ENCODE measurements at regions not wholly inside any gene's neighbourhood (a gene's known extent, or its start where the extent isn't known, plus 50 kb on each side); places are given as distances from the start of the nearest gene placed in this dataset.

DNA sequence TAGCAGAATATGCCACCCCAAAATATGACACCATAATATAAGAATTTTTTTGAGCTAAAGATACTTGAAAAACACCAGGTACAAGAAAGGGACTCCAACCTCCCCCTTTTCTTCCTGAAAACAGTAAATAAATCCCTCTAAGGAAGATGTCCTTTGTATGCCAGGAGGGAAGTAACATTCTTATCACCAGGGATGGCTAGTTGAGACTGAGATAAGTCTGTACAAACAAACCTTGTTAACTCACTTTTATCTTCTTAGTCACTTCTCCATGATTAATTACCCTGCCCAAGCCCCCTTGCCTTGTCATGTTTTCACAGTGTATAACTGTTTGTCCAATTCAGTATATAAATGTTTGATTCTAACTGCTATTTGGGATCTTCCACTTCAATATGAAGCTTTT is 888.0 kb downstream of the PCDH18 start:
- Histone ChIP-seq H4K20me1 (ENCODE audit: insufficient read depth) (no peaks in the 10 kb centered on the region), H2AFZ (no peak overlapping the region), H3K4me3 (no peak overlapping the region), H3K27ac (no peak overlapping the region), H3K4me2 (no peak overlapping the region), H3K9me2 (ENCODE audit: insufficient read depth) (no peaks in the 10 kb centered on the region), H3F3A (ENCODE audit: insufficient read depth, low read depth) (no peaks in the 10 kb centered on the region), H3K4me1 (replicated peaks; ENCODE audit: insufficient read depth) (no peaks in the 10 kb centered on the region), H3K27me3 (ENCODE audit: insufficient read depth, low read depth) (no peaks in the 10 kb centered on the region), H3K79me2 (ENCODE audit: low read depth) (no peaks in the 10 kb centered on the region), H3K36me3 (ENCODE audit: low read depth) (no peaks in the 10 kb centered on the region), H3K9me3 (ENCODE audit: insufficient read depth, low read depth) (no peaks in the 10 kb centered on the region)
- TF ChIP-seq, protein P1, sequence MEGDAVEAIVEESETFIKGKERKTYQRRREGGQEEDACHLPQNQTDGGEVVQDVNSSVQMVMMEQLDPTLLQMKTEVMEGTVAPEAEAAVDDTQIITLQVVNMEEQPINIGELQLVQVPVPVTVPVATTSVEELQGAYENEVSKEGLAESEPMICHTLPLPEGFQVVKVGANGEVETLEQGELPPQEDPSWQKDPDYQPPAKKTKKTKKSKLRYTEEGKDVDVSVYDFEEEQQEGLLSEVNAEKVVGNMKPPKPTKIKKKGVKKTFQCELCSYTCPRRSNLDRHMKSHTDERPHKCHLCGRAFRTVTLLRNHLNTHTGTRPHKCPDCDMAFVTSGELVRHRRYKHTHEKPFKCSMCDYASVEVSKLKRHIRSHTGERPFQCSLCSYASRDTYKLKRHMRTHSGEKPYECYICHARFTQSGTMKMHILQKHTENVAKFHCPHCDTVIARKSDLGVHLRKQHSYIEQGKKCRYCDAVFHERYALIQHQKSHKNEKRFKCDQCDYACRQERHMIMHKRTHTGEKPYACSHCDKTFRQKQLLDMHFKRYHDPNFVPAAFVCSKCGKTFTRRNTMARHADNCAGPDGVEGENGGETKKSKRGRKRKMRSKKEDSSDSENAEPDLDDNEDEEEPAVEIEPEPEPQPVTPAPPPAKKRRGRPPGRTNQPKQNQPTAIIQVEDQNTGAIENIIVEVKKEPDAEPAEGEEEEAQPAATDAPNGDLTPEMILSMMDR (conservative IDR thresholded peaks at IDR 0.05), result no peak
- TF ChIP-seq EZH2 (IDR thresholded peaks at IDR 0.05; ENCODE audit: low read depth), result no peak
- CTCF ChIA-PET, result no interaction called here
- intact Hi-C loops (cut with micrococcal nuclease; ENCODE audit: unreplicated experiment), result no loop called here
- DNase-seq, result no peak
- POLR2A ChIA-PET (ENCODE audit: unreplicated experiment), result no interaction called here
- BruUV-seq (replicated peaks), result no TSS peak

DNA sequence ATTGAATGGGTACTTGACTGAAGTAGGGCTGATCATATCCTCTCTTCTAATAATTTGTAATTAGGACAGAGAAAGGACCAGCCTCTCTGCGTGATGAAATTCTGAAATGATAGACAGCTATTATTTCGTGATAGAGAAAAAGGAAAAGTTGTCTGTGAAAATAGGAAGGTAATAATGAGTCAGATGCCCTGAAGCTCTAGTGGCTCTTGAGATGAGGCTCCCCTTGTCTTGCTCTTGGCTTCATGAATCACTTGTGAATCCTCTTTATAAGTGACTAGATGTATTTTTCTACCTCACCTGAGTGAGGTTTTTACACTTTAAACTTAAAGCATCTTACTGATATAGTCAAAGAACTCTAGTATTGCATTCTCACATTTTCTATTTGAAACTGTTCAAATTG is 888.9 kb downstream of the PCDH18 start:
- H2AFZ ChIP-seq, result no peak overlapping the region
- POLR2A ChIA-PET (ENCODE audit: unreplicated experiment), result no interaction called here
- TF ChIP-seq, protein P1 (conservative IDR thresholded peaks at IDR 0.05), result no peak
- no peak for TF ChIP-seq EZH2 (IDR thresholded peaks at IDR 0.05; ENCODE audit: low read depth)
- no peaks in the 10 kb centered on the region for H3K36me3 ChIP-seq (ENCODE audit: low read depth)
- BruUV-seq (replicated peaks), result no TSS peak
- intact Hi-C loops (cut with micrococcal nuclease; ENCODE audit: unreplicated experiment), result no loop called here
- no peak overlapping the region for H3K27ac ChIP-seq
- no peaks in the 10 kb centered on the region for H3K9me3 ChIP-seq (ENCODE audit: insufficient read depth, low read depth)
- H3K4me2 ChIP-seq, result no peak overlapping the region
- no peak overlapping the region for H3K4me3 ChIP-seq
- H3F3A ChIP-seq (ENCODE audit: insufficient read depth, low read depth), result no peaks in the 10 kb centered on the region
- DNase-seq, result no peak
- CTCF ChIA-PET, result no interaction called here
- H3K79me2 ChIP-seq (ENCODE audit: low read depth), result no peaks in the 10 kb centered on the region
- H3K4me1 ChIP-seq (replicated peaks; ENCODE audit: insufficient read depth), result no peaks in the 10 kb centered on the region
- H4K20me1 ChIP-seq (ENCODE audit: insufficient read depth), result no peaks in the 10 kb centered on the region
- no peaks in the 10 kb centered on the region for H3K27me3 ChIP-seq (ENCODE audit: insufficient read depth, low read depth)
- H3K9me2 ChIP-seq (ENCODE audit: insufficient read depth), result no peaks in the 10 kb centered on the region

DNA sequence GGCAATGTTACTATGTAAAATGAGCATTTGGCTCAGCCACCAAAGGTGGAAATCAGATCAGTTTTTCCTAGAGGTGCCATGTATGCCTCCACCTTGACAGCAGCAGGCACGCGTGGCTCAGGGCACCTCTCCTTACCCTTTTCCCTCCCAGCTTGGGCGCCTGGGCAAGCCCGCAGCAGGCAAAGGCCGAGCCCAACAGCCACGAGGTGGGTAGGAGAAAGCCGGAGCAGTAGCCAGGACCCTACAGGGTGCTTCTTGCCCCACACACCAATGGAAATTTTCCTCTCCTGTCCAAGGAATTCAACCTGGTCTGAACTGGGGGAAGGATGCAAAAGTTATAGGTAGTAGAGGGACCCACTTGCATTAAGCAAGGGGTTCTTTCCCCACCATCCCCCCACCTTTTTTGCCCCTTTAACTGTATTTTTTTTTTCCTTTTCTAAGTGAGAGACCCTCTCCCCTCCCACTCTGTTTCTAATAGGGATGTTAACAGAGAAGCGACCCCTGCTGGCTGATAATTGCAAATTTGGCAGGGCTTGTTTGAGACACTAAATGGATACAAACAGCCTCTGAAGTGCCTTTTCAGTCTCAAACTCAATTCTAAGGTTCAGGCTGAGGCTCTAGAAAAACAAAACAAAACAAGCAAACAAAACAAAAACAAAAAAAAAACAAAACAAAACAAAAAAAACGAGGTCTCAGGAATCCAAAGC is 895.1 kb downstream of the PCDH18 start:
- Histone ChIP-seq H3K4me1 (replicated peaks; ENCODE audit: insufficient read depth) (no peaks in the 10 kb centered on the region), H3F3A (ENCODE audit: insufficient read depth, low read depth) (no peaks in the 10 kb centered on the region), H2AFZ (no peak overlapping the region), H3K79me2 (ENCODE audit: low read depth) (no peaks in the 10 kb centered on the region), H3K36me3 (ENCODE audit: low read depth) (no peaks in the 10 kb centered on the region), H3K27me3 (ENCODE audit: insufficient read depth, low read depth) (no peaks in the 10 kb centered on the region), H3K4me3 (no peak overlapping the region), H3K27ac (no peak overlapping the region), H3K4me2 (no peak overlapping the region), H4K20me1 (ENCODE audit: insufficient read depth) (no peaks in the 10 kb centered on the region), H3K9me3 (ENCODE audit: insufficient read depth, low read depth) (no peaks in the 10 kb centered on the region), H3K9me2 (ENCODE audit: insufficient read depth) (no peaks in the 10 kb centered on the region)
- POLR2A ChIA-PET (ENCODE audit: unreplicated experiment), result no interaction called here
- no peak for DNase-seq
- intact Hi-C loops (cut with micrococcal nuclease; ENCODE audit: unreplicated experiment), result no loop called here
- no peak for TF ChIP-seq EZH2 (IDR thresholded peaks at IDR 0.05; ENCODE audit: low read depth)
- TF ChIP-seq, protein P1 (conservative IDR thresholded peaks at IDR 0.05), result peak; percentile 59
- BruUV-seq (replicated peaks), result no TSS peak
- CTCF ChIA-PET, result no interaction called here

Measured in PC-9 (cell line).